Ureter (tissue), 1 donor: ENCODE measurements at regions not wholly inside any gene's neighbourhood (a gene's known extent, or its start where the extent isn't known, plus 50 kb on each side); places are given as distances from the start of the nearest gene placed in this dataset.

ENCODE experiments used
- DNase-seq: peaks from one replicate; pipeline ENCODE4 v3.0.0-alpha.2; 2020; ENCODE audit warnings: low spot score
- donor health status: DM: yes; HTN: yes; CAD: no.

- DNase-seq: no peak
Observed at GRCh38 chr1:42096554-42096953, 56.7 kb upstream of the GUCA2B start.

GRCh38 chr1:42089246-42089645, 64.0 kb upstream of the GUCA2B start:
- no peak for DNase-seq

- DNase-seq: no peak
Observed at GRCh38 chr1:42086146-42086545, 67.1 kb upstream of the GUCA2B start.

- DNase-seq: no peak
Observed at GRCh38 chr1:42085596-42085995, 67.6 kb upstream of the GUCA2B start.

- no peak for DNase-seq
Observed at GRCh38 chr1:42081475-42081874, 71.7 kb upstream of the GUCA2B start.

- DNase-seq: no peak
Observed at GRCh38 chr1:42075179-42075578, 78.0 kb upstream of the GUCA2B start.

- DNase-seq: no peak
Observed at GRCh38 chr1:42070996-42071395, 82.2 kb upstream of the GUCA2B start.

GRCh38 chr1:42057800-42058199, 95.4 kb upstream of the GUCA2B start:
- no peak for DNase-seq

- no peak for DNase-seq
Observed at GRCh38 chr1:42056460-42056859, 96.8 kb upstream of the GUCA2B start.

- no peak for DNase-seq
Observed at GRCh38 chr1:42055061-42055460, 98.1 kb upstream of the GUCA2B start.

- DNase-seq: no peak
Observed at GRCh38 chr1:42052072-42052699, 101.0 kb upstream of the GUCA2B start.

GRCh38 chr1:42047508-42047880, 105.7 kb upstream of the GUCA2B start:
- no peak for DNase-seq

- no peak for DNase-seq
Observed at GRCh38 chr1:42046761-42047507, 106.3 kb upstream of the GUCA2B start.

- DNase-seq: no peak
Observed at GRCh38 chr1:42044346-42044745, 108.9 kb upstream of the GUCA2B start.

GRCh38 chr1:42043811-42044210, 109.4 kb upstream of the GUCA2B start:
- no peak for DNase-seq

- no peak for DNase-seq
Observed at GRCh38 chr1:42043182-42043581, 110.0 kb upstream of the GUCA2B start.

GRCh38 chr1:42041031-42041430, 112.2 kb upstream of the GUCA2B start:
- no peak for DNase-seq

GRCh38 chr1:42040159-42040558, 113.1 kb upstream of the GUCA2B start:
- DNase-seq: no peak

GRCh38 chr1:42038261-42038660, 114.9 kb upstream of the GUCA2B start:
- no peak for DNase-seq

- no peak for DNase-seq
Observed at GRCh38 chr1:42037586-42037985, 115.6 kb upstream of the GUCA2B start.

- no peak for DNase-seq
Observed at GRCh38 chr1:42037161-42037560, 116.0 kb upstream of the GUCA2B start.

GRCh38 chr1:42035830-42036604, 117.2 kb upstream of the GUCA2B start:
- DNase-seq: peak; percentile 98
